ENCODE measurements at regions not wholly inside any gene's neighbourhood (a gene's known extent, or its start where the extent isn't known, plus 50 kb on each side); places are given as distances from the start of the nearest gene placed in this dataset.

GRCh38 chr6:170167657-170168159 is 123.2 kb downstream of the DLL1 start:
- no peak for TF ChIP-seq CTCF (conservative IDR thresholded peaks at IDR 0.05; ENCODE audit: low read depth in 2 of 2)
- no peak for TF ChIP-seq EZH2 (IDR thresholded peaks at IDR 0.05; ENCODE audit: low read depth, unreplicated experiment)
- TF ChIP-seq REST (IDR thresholded peaks at IDR 0.05; ENCODE audit: unreplicated experiment), result no peak
- no peak for TF ChIP-seq EZH2phosphoT487 (IDR thresholded peaks at IDR 0.05; ENCODE audit: unreplicated experiment)
- TF ChIP-seq POLR2AphosphoS5 (IDR thresholded peaks at IDR 0.05; ENCODE audit: low read depth), result no peak
- TF ChIP-seq ZNF114 (CRISPR knock-in tag; IDR thresholded peaks at IDR 0.05), result no peak
- TF ChIP-seq ZNF331 (CRISPR knock-in tag; IDR thresholded peaks at IDR 0.05; ENCODE audit: low read depth), result no peak

Measured in GM23338 (cell line).